Hippocampal formation (tissue), 2 donors: ENCODE measurements at regions not wholly inside any gene's neighbourhood (a gene's known extent, or its start where the extent isn't known, plus 50 kb on each side); places are given as distances from the start of the nearest gene placed in this dataset.

Experiments
- DNase-seq, 2 donors: peaks; one replicate each; lab custom pipeline; 2025; lab: John Stamatoyannopoulos, UW

DNA sequence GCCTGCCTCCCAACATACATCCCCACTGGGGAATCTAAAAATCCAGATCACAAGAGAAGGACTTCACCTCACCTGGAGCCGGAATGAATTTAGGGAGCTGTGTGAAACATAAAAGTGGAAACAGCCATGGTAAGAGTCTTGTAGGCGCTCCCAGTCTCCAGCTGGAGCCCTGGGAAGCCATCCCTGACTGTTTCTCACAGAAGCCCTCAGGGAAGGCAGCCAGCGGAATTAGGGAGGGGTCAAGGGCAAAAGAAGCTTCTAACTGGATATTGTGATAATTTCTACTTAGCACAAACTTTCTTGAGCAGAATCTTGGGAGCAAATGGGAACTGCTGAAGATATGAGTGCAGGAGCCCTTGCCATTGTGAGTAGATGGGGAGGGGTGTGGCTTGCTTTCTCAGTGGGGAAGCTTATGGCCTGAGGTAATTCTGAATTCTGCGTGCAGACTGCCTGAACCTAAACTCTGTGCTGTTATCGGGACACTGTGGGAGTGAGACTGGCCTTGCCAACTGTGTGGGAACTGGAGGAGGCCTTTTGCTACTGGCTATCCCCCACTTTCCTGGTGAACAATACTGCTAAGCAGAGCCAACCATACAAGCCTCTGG, 174.4 kb upstream of the SMC2 start:
- no peak for DNase-seq

DNA sequence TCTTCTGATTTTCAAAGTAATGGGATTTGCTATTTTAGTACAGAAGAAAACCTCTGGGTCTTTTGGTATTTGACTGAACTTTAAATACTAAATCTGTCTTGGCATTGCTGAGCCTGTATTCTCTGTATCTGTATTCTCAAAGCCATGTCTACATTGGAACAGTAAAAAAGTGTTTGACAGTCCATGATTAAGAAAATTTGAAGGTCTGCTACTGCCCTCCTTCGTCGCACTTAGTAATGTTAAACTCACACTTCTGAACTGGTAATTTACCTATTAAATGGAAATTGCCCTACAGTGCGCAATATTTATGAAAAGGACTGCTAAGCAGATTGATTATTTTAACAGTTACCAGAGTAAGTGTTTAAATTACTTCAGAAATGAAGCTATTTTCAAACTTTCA, 165.7 kb upstream of the SMC2 start:
- no peak for DNase-seq

DNA sequence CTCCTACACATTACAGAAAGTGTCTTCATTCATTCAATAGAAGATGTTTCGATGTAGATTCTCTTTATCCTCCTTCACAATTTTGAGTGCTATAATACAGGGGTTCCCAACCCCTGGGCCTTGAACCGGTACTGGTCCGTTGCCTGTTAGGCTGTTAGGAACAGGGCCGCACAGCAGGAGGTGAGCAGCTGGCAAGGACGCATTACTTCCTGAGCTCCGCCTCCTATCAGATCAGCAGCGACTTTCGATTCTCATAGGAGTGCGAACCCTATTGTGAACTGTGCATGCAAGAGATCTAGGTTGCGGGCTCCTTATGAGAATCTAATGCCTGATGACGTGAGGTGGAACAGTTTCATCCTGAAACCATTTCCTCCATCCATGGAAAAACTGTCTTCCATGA, 153.0 kb upstream of the SMC2 start:
- DNase-seq: no peak

DNA sequence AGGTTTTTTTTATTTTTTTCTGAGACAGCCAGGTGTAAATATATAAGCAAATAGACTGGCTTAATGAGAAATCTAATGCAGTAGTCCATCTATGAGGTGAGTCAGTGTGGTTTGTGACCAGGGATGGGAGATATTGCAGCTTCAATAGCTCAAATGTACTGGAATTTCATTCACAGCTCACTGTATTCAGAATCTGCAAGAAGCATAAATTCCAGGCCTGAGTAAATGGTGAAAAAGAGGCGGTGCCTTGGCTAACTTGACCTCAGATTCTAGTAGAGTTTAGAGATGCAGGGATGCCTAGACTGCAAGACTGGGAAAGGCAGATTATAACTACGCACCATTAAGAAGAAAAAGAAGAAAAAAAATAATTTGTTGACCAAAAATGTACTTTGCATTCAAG, 151.9 kb upstream of the SMC2 start:
- no peak for DNase-seq

DNA sequence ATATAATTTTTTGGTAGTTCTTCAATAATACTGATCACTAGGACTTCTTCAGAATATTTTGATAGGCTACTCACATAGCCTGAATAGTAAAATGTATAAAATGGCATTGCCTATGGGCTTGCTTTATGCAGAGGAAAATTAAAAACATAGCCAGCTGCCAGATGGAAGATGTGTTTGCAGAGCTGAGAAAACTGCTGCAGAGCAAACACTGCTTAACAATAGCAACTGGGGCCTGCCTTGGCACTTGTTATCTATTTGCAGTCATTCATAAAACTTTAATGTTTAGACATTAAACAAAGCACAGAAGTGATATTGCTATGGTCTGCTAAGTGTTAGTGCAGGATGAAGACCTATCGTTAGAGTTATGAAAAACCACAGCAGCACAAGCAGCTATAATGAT, 151.5 kb upstream of the SMC2 start:
- no peak for DNase-seq

DNA sequence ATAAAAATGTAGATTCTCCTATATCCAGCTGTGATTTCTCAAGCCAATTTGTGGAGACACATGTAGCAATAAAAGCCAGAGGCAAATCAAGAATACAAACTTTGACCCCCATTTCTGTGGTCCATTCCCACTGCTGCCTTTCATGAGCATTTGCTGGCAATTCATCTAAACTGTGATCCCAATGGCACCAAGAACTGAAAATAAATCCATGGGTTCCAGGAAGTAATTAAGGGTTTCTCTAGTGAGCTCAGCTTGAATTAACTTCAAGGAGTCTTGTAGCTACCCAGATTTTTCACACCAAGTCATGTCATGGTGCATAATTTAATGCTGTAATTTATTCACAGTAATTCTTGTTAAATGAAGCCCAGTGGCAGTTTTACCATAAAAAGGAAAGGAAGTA, 145.0 kb upstream of the SMC2 start:
- no peak for DNase-seq

DNA sequence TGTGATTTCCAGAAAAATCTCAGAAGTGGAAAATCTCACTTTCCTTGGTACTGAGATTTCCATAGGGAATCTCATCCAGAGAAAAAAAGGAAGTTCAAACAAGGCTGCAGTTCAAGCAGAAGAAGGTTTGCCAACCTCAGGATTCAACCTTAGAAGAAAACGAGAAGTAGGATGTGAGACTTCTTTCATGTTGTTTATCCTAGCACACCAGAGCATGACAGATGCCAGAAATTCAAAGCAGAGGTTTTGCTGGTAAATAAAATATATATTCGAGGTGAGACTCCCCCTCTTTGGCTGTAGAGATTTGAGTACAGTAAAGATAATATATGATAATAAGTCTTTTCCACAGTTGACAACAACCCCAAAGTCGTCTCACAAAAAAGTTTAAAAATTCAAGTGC, 116.9 kb upstream of the SMC2 start:
- no peak for DNase-seq

DNA sequence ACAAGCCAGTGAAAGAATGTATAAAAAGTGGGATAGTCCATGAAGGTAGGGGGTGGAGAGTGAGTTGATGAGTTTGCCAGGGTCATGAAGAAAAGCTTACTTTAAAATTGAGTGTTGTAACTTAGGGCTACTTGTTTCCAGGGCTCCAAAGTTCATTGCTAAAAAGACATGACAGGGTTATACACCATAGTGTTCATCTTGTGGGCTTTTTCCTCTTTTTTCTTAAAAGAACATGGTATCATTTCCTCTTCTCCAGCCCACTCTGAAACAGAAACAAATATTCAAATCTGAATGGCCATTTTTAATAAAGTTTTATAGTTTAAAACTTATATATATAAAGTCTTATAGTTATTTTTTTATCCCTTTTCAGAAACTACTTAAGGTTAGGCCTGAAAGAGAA, 115.7 kb upstream of the SMC2 start:
- no peak for DNase-seq

DNA sequence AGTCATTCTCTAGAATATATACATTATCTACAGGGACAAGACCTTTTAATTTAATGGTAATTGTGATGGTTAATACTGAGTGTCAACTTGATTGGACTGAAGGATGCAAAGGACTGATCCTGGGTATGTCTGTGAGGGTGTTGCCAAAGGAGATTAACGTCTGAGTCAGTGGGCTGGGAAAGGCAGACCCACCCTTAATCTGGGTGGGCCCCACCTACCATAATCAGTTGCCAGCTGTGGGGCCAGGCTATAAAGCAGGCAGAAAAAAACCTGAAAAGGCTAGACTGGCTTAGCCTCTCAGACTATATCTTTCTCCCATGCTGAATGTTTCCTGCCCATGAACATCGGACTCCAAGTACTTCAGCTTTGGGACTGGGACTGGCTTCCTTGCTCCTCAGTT, 112.2 kb upstream of the SMC2 start:
- DNase-seq: no peak

DNA sequence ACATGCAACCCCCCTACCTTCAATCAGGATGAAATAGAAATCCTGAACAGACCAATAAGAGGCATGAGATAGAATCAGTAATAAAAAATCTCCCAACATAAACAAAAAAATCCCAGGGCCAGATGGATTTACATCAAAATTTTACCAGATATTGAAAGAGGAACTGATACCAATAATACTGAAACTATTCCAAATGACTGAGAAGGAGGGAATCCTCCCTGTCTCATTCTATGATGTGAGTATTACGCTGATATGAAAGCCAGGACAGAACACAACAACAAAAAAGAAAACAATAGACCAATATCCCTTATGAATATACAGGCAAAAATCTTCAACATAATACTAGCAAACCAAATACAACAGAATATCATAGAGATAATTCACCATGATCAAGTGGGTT, 109.0 kb upstream of the SMC2 start:
- DNase-seq: no peak

DNA sequence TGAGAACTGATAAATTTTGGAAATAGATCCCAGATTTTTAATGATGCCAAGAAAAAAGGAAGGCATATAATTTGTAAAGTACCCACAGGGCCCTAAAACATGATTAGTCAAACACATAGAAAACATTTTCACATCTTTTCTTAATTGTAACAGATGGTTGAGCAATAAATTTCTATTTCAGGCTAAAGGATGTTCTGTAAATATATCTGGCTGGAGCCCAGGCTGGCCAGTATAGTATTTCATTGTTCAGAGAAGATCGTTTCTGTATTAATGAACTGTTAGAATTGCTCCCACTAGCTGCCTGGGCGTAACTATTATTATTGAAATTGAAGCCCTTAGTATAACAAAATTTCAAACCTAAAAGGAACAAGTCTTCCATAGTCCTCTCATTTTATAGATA, 105.3 kb upstream of the SMC2 start:
- DNase-seq: no peak

DNA sequence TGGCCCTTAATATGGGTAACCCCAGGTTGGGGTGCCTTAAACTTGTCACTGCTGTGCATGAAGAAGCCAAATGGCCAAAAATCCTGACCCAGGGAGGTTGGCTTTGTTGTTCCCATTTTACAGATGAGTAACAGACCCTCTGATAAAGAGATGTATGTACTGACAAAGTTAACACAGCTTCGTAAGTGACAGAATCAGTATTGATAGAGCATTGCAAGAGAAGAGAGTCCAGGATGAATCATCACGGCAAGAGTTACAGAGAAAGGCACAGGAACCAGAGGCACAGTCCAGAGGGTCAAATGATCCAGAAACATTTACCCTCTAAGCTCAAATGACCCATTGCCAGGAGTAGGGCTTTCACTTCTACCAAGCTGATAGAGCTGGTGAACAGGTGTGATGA, 103.8 kb upstream of the SMC2 start:
- DNase-seq: no peak

DNA sequence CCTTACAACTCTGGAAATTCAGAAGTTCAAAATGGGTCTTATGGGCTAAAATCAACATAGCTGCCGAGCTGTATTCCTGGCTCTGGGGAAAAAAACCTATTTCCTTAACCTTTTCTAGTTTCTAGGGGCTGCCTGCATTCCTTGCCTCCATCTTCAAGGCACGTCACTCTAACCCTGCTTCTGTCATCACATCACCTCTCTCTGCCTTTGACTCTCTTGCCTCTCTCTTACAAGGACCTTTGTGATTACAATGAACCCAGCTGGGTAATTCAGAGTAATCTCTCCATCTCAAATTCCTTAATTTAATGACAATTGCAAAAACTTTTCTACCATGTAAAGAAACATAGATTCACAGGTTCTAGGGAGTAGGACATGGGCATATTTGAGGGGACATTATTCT, 103.1 kb upstream of the SMC2 start:
- no peak for DNase-seq

DNA sequence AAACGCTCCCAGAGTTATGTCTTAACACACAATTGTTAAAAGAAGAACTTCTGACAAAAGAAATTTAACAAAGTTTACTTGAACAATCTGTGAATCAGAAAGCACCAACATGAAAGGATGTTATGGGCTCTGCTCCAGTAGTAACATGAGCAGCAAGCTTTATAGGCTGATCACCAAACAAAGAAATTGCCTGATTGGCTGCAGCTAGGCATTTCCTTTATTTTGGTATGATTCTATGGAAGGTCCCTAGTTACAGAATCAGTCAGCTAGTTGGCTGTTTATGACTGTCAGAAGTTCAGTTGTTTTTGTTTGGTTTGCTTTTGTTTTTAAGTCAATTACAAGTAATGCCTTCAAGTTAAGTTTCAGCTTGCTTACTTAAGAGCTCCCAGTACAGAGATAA, 102.4 kb upstream of the SMC2 start:
- no peak for DNase-seq

DNA sequence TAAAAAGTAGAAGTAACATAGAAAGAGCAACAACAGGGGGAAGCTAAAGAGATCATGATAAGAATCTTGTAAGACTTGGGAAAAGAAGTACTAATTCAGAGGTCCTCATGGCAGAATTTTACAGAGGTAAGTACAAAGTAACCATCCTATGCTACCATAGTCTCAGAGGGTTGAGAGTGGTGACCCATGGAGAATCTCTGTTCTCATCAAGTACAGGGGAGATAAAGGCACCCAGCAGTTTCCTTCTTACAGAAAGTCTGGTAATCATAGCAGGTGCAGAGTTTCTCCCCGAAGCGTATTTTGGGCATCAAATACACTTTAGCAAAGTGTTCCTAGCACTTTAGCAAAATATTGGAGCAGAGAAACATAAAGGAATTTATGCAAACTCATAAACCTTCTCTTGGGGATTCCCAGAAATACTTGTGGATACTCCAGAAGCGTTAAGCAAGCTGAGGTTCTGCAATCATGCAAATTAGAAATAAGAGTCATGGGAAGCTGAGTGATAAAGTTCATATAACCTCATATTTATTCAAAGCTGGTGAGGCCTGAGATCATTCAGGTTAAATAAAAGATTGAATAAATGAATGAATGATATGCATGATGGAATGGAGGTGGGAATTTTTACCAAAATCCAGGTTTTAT, 101.0 kb upstream of the SMC2 start:
- no peak for DNase-seq

DNA sequence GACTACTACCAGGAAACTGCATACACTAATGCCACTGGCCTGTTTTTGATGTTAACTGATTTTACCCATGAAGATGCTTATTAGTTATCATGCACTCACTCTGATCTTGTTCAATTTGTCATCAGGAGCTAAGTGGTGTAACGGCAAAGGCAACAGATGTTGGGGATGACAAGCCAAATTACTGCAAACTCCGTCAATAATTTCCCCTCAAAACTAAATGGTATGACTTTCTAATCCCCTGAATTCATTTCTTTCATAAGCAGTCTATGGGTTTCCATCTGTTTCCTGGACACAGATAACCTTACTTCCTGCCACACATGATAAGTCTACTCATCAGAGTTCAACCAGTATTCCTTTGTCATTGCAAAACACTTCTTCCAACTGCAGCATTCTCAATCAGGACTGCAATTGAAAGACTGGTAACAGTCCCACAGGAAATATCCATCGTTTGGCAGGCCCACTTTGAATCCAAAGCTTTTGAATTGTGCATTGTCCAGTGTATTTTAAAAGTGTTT, 96.2 kb upstream of the SMC2 start:
- DNase-seq: no peak

DNA sequence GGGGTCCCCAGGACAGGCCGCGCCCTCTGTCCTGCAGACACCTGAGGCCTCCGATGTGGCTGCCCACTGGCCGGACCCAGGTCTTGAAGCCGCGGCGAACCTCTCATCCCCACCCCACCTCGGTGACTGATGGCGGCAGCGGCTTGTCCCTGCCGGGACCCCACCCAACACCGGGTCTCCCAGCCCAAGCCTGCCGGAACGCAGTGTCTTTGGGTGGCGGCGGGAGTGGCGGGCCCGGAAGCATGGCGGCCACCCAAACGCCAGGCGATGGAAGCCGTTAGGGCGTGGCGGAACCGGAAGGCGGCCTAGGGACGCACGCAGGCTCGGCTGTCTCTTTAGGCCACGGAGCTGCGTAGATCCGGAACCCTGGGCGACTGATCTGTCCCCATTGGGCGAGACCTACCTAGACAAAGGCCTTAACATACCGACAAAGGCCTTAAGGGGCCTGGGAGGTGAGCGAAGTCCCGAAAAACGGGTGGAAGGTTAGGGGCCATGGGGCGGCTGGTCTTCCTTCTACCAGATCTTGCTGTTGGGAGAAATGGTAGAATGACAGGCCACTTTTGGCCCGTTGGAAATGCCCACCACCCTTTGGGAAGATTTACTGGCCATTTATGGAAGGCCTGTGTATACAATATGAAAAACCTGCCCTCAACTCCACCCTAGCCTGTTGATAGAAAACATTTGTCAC, 94.6 kb upstream of the SMC2 start:
- no peak for DNase-seq

DNA sequence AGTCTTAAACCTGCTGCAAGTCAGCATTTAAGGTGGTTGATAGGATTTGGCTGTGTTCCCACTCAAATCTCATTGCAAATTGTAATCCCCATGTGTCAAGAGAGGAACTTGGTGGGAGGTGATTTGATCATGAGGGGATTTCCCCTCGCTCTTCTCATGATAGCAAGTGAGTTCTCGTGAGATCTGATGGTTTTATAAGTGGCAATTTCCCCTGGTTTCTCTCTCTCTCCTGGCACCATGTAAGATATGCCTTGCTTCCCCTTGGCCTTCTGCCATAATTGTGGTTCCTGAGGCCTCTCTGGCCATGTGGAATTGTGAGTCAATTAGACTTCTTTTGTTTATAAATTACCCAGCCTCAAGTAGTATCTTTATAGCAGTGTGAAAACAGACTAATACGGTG, 84.3 kb upstream of the SMC2 start:
- DNase-seq: no peak

DNA sequence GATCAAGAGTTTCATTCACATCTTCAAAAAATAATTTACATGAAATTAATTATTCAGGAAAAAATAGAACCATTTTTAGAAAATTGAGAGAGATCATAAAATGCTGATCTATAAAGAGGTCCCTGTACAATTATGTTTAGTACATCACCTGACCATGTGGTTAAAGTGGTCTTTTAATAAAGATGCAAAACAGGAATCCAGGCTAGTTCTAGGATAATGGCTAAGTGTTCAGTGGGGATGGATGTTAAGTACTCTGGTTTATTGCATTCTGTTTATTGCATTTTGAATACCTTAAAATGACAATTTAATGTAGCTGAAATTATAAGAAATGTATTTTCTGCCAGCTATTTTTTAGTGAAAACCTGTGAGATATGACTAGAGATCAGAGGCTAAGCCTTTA, 72.0 kb upstream of the SMC2 start:
- DNase-seq: no peak

DNA sequence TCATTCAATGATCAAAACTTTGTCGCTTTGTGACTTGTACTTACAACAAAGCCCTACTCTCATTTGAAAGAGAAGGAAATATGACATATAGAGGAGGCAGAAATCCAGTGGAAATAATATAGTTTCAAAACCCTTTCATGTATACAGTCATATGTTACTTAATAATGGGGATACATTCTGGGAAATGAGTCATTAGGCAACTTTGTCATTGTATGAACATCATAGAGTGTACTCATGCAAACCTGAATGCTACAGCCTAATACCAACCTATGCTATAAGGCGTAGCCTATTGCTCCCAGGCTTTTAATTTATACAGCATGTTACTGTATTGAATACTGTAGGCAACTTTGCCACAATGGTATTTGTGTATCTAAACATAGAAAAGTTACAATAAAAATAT, 69.0 kb upstream of the SMC2 start:
- DNase-seq: no peak

DNA sequence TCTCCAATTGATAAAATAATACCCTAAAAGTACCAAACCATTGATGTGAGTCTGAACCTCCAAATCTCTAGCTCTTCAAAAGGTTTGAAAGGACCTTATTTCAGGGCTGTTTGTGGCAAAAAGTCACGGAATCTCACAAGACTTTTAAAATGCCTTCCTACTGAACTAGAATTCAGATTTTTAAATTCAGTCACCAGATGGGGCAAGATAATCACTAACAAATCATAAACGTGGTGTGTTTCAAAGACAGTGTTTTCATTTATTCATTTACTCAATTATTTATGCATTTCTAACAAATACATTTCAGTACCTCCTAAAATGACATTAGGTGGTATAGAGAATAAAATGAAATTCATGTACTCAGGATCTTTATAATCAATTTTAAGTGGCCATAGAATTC, 68.2 kb upstream of the SMC2 start:
- no peak for DNase-seq

DNA sequence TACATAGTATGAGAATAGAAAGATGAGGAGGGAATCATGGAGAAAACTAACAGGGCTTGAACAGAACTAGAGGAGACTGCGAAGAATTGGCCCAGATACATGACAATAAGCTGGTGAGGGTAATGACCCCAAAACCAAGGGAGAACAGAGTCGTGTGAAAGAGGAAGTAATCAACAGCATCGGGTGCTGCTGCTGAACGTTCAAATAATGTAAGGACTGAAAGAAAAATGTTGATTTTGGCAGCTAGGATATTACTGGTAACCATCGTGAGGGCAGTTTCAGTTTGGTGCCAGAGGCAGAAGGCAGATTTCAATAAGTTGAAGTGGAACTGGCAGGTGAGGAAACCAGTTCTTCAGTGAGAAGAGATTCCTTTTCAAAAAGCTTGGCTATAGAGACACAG, 66.8 kb upstream of the SMC2 start:
- no peak for DNase-seq

DNA sequence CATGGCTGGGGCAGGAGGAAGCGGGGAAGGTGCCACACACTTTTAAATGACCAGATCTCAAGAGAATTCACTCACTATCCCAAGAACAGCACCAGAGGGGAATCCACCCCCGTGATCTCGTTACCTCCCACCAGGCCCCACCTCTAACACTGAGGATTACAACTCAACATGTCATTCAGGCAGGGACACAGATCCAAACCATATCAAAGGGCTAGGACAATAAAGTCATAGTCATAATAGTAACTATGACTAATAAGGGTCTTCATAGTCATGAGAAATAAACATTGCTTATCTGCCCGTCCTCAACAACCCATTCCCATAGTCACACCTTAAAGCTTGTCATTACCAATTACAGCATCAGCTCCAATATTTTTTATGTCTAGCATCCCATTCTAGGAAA, 65.3 kb upstream of the SMC2 start:
- no peak for DNase-seq
